ENCODE measurements at regions not wholly inside any gene's neighbourhood (a gene's known extent, or its start where the extent isn't known, plus 50 kb on each side); places are given as distances from the start of the nearest gene placed in this dataset.

- no peak overlapping the region for H3K4me3 Mint-ChIP-seq
- H3K36me3 Mint-ChIP-seq (ENCODE audit: low read depth) = no peaks in the 10 kb centered on the region
- peaks cover 5% of the 10 kb centered on the region for H3K9me3 Mint-ChIP-seq
- no peak for DNase-seq
- no peak for TF ChIP-seq CTCF (IDR thresholded peaks at IDR 0.05)
- no peaks in the 10 kb centered on the region; the same call in 1 of the 2 replicates for H3K27me3 Mint-ChIP-seq (ENCODE audit: insufficient read depth)
- no peak overlapping the region for H3K27ac Mint-ChIP-seq
- no peaks in the 10 kb centered on the region for H3K4me1 Mint-ChIP-seq (ENCODE audit: low read depth)
Measured at GRCh38 chr5:125776656-125777139, 646.5 kb upstream of the GRAMD2B start.

GRCh38 chr5:125778791-125779190 lies 644.4 kb upstream of the GRAMD2B start:
- Mint-ChIP-seq H3K36me3 (ENCODE audit: low read depth) (no peaks in the 10 kb centered on the region), H3K27ac (no peak overlapping the region), H3K4me3 (no peak overlapping the region), H3K4me1 (ENCODE audit: low read depth) (no peaks in the 10 kb centered on the region), H3K27me3 (ENCODE audit: insufficient read depth) (no peaks in the 10 kb centered on the region; the same call in 1 of the 2 replicates), H3K9me3 (no peaks in the 10 kb centered on the region; the same call in 1 of the 2 replicates)
- DNase-seq = no peak
- no peak for TF ChIP-seq CTCF (IDR thresholded peaks at IDR 0.05)

GRCh38 chr5:125785407-125785806 lies 637.8 kb upstream of the GRAMD2B start:
- Mint-ChIP-seq H3K27me3 (ENCODE audit: insufficient read depth) (no peaks in the 10 kb centered on the region), H3K4me1 (ENCODE audit: low read depth) (no peaks in the 10 kb centered on the region), H3K36me3 (ENCODE audit: low read depth) (no peaks in the 10 kb centered on the region), H3K27ac (no peak overlapping the region), H3K4me3 (no peak overlapping the region), H3K9me3 (peaks cover 4% of the 10 kb centered on the region)
- TF ChIP-seq CTCF (IDR thresholded peaks at IDR 0.05) = no peak
- no peak for DNase-seq

- no peak overlapping the region for H3K4me3 Mint-ChIP-seq
- H3K36me3 Mint-ChIP-seq (ENCODE audit: low read depth) = no peaks in the 10 kb centered on the region
- DNase-seq = no peak
- no peaks in the 10 kb centered on the region for H3K4me1 Mint-ChIP-seq (ENCODE audit: low read depth)
- H3K27me3 Mint-ChIP-seq (ENCODE audit: insufficient read depth) = no peaks in the 10 kb centered on the region
- no peak for TF ChIP-seq CTCF (IDR thresholded peaks at IDR 0.05)
- no peak overlapping the region for H3K27ac Mint-ChIP-seq
- H3K9me3 Mint-ChIP-seq = peaks cover 4% of the 10 kb centered on the region
Measured at GRCh38 chr5:125786021-125786420, 637.2 kb upstream of the GRAMD2B start.

GRCh38 chr5:125793470-125793869 lies 629.7 kb upstream of the GRAMD2B start:
- H3K9me3 Mint-ChIP-seq = peaks cover 34% of the 10 kb centered on the region
- H3K36me3 Mint-ChIP-seq (ENCODE audit: low read depth) = no peaks in the 10 kb centered on the region
- no peak for TF ChIP-seq CTCF (IDR thresholded peaks at IDR 0.05)
- DNase-seq = no peak
- no peak overlapping the region for H3K4me3 Mint-ChIP-seq
- H3K27ac Mint-ChIP-seq = no peak overlapping the region
- no peaks in the 10 kb centered on the region for H3K27me3 Mint-ChIP-seq (ENCODE audit: insufficient read depth)
- H3K4me1 Mint-ChIP-seq (ENCODE audit: low read depth) = no peaks in the 10 kb centered on the region

- Mint-ChIP-seq H3K36me3 (ENCODE audit: low read depth) (no peaks in the 10 kb centered on the region), H3K4me1 (ENCODE audit: low read depth) (no peaks in the 10 kb centered on the region), H3K9me3 (peaks cover 48% of the 10 kb centered on the region), H3K27ac (no peak overlapping the region), H3K27me3 (ENCODE audit: insufficient read depth) (no peaks in the 10 kb centered on the region), H3K4me3 (no peak overlapping the region)
- no peak for DNase-seq
- no peak for TF ChIP-seq CTCF (IDR thresholded peaks at IDR 0.05)
Measured at GRCh38 chr5:125794922-125795321, 628.3 kb upstream of the GRAMD2B start.

Data from HFFc6 (cell line).